Hepatocyte (in vitro differentiated cells): ENCODE measurements at regions not wholly inside any gene's neighbourhood (a gene's known extent, or its start where the extent isn't known, plus 50 kb on each side); places are given as distances from the start of the nearest gene placed in this dataset.

Source experiments
- CTCF ChIP-seq: fragments of 200-600 bp; sonication (generic); IDR thresholded peaks from 2 replicates; pipeline ENCODE4 v1.5.1; 2016; ENCODE audit warnings: antibody characterized with exemption, mild to moderate bottlenecking; ENCODE audit not compliant: poor library complexity
- EZH2phosphoT487 ChIP-seq: fragments of 200-600 bp; sonication (generic); IDR thresholded peaks from one replicate; pipeline ENCODE4 v1.6.1; 2018; ENCODE audit warnings: antibody characterized with exemption, mild to moderate bottlenecking, low read depth, moderate library complexity; ENCODE audit not compliant: unreplicated experiment, severe bottlenecking

- TF ChIP-seq CTCF (no peak), EZH2phosphoT487 (no peak)
Observed at GRCh38 chr16:9409560-9410493, 318.4 kb downstream of the HAPSTR1 start.
